ENCODE measurements at regions not wholly inside any gene's neighbourhood (a gene's known extent, or its start where the extent isn't known, plus 50 kb on each side); places are given as distances from the start of the nearest gene placed in this dataset.

- no peak for TF ChIP-seq BHLHE40 (IDR thresholded peaks at IDR 0.05; ENCODE audit: low read depth, low read length)
Measured at GRCh38 chr3:139291276-139292051, 52.4 kb upstream of the MRPS22 start (continued).

- CTCF ChIA-PET: no interaction called here
- Histone ChIP-seq H3K4me3 (ENCODE audit: insufficient read depth, low read depth, low read length) (no peak overlapping the region), H3K36me3 (ENCODE audit: control insufficient read depth, insufficient read depth, low read length) (no peaks in the 10 kb centered on the region), H3K9me1 (ENCODE audit: insufficient read depth, low read length) (peaks cover 5% of the 10 kb centered on the region; the same call in 1 of the 2 replicates), H4K91ac (ENCODE audit: insufficient read depth, low read depth, low read length) (peak overlapping the region; percentile 77), H3K23ac (ENCODE audit: low read depth, low read length) (peak overlapping the region; percentile 66), H3K18ac (ENCODE audit: low read depth, low read length) (peak overlapping the region; percentile 80), H3K27me3 (ENCODE audit: control insufficient read depth, insufficient read depth, low read length) (no peaks in the 10 kb centered on the region), H3K4me2 (ENCODE audit: low read depth, low read length) (no peak overlapping the region), H2BK5ac (ENCODE audit: low read depth, low read length, poor library complexity, severe bottlenecking) (peak overlapping the region; percentile 61), H3K9ac (ENCODE audit: low read depth, low read length) (no peak overlapping the region), H3K56ac (ENCODE audit: extremely low read depth, insufficient read depth, low read length) (peak overlapping the region; percentile 34; the same call in 1 of the 2 replicates), H2AK9ac (replicated peaks; ENCODE audit: low read depth, low read length, poor library complexity) (no peak overlapping the region), H3K27ac (ENCODE audit: insufficient read depth, low read length) (peak overlapping the region; percentile 26; the same call in 1 of the 2 replicates), H4K5ac (ENCODE audit: low read depth, low read length) (peak overlapping the region; percentile 62; the same call in 1 of the 2 replicates), H2AK5ac (ENCODE audit: low read depth, low read length) (peak overlapping the region; percentile 63; the same call in 1 of the 2 replicates), H2BK120ac (ENCODE audit: low read depth, low read length) (peak overlapping the region; percentile 81), H4K8ac (ENCODE audit: low read depth in 2 of 2, low read length in 2 of 2) (peak overlapping the region; percentile 37 to 79), H3K14ac (replicated peaks; ENCODE audit: low read depth, low read length) (peak overlapping the region; percentile 61), H2BK15ac (ENCODE audit: low read depth, low read length) (peak overlapping the region; percentile 24; the same call in 1 of the 3 replicates), H3K4me1 (ENCODE audit: control insufficient read depth, insufficient read depth, low read length) (peaks cover 22% of the 10 kb centered on the region), H3K9me3 (ENCODE audit: control insufficient read depth, insufficient read depth, low read length) (no peaks in the 10 kb centered on the region), H3K4ac (ENCODE audit: low read depth, low read length) (peak overlapping the region; percentile 77), H4K20me1 (ENCODE audit: insufficient read depth, low read length) (no peaks in the 10 kb centered on the region), H2AFZ (replicated peaks; ENCODE audit: low read length, poor library complexity) (no peak overlapping the region), H3K79me1 (ENCODE audit: low read depth in 1 of 2, low read length in 2 of 2) (no peaks in the 10 kb centered on the region), H2BK20ac (ENCODE audit: low read depth, low read length) (peak overlapping the region; percentile 84)
- intact Hi-C loops (cut with micrococcal nuclease) (no loop called here), dilution Hi-C loops (cut with HindIII; ENCODE audit: low sequenced_read_pairs, unreplicated experiment) (no loop called here), in situ Hi-C loops (cut with MboI; ENCODE audit: low sequenced_read_pairs) (no loop called here)
- no peak for ATAC-seq (ENCODE audit: low read depth)
- WGBS, 2 experiments (ENCODE audit: extremely low coverage in 2 of 2, insufficient read length in 1 of 2): 82% methylated on average over 5 of the region's 7 CpGs; no CpG with 5 or more reads in 1 of the 2 experiments
- DNase-seq: no peak
- POLR2A ChIA-PET (ENCODE audit: unreplicated experiment): interaction anchor here (1.6 kb wide), 1 partner anchor 9 kb away, joined by 6 read pairs; no protein-coding TSS in a partner anchor
- TF ChIP-seq CHD1 (IDR thresholded peaks at IDR 0.05; ENCODE audit: low read depth, low read length) (no peak), CTCF (conservative IDR thresholded peaks at IDR 0.05; ENCODE audit: low read depth, low read length) (no peak), RAD21 (IDR thresholded peaks at IDR 0.05; ENCODE audit: low read length) (no peak), POLR2A (IDR thresholded peaks at IDR 0.05; ENCODE audit: low read depth, low read length) (no peak)
- no TSS peak for BruUV-seq (replicated peaks)
Measured at GRCh38 chr3:139292192-139292591, 51.6 kb upstream of the MRPS22 start.

All from IMR-90 (cell line).